Natural killer cell (primary cell): ENCODE measurements at regions not wholly inside any gene's neighbourhood (a gene's known extent, or its start where the extent isn't known, plus 50 kb on each side); places are given as distances from the start of the nearest gene placed in this dataset.

Experiments used
- ATAC-seq, 3 donors: fragments of 150-1000 bp in 2 of 3; fragments of 200-7000 bp in 1 of 3; cut with Tn5 transposase; 1 replicate in 1 of 3; 2 replicates in 2 of 3; pipeline ENCODE4 v1.10.0; 2021; ENCODE audit warnings: mild to moderate bottlenecking in 2 of 3, moderate library complexity in 2 of 3
- DNase-seq, 2 donors: peaks; one replicate each; pipeline versions ENCODE4 v3.0.0 to v3.0.0-alpha.2; 2013 to 2021; ENCODE audit warnings: mixed read lengths in 1 of 2
- H3K27ac ChIP-seq: one replicate; pipeline ENCODE4 v1.5.1; 2013; ENCODE audit warnings: mild to moderate bottlenecking, low read length
- H3K27me3 ChIP-seq: one replicate; pipeline ENCODE4 v1.6.1; 2013; ENCODE audit warnings: low read length; ENCODE audit not compliant: control insufficient read depth, insufficient read depth
- H3K36me3 ChIP-seq: one replicate; pipeline ENCODE4 v1.6.1; 2013; ENCODE audit warnings: low read length; ENCODE audit not compliant: control insufficient read depth, insufficient read depth
- H3K4me1 ChIP-seq: one replicate; pipeline ENCODE4 v1.6.1; 2013; ENCODE audit warnings: low read length; ENCODE audit not compliant: control insufficient read depth, insufficient read depth
- H3K4me3 ChIP-seq: one replicate; pipeline ENCODE4 v1.5.1; 2013; ENCODE audit warnings: low read length
- H3K9me3 ChIP-seq: one replicate; pipeline ENCODE4 v1.6.1; 2013; ENCODE audit warnings: low read length; ENCODE audit not compliant: control insufficient read depth, insufficient read depth
- H3K27ac Mint-ChIP-seq, 2 donors: one replicate each; pipeline ENCODE4 v1.8.0; 2022; ENCODE audit warnings: mild to moderate bottlenecking in 2 of 2, mixed read lengths in 2 of 2, moderate library complexity in 1 of 2
- H3K27me3 Mint-ChIP-seq, 2 donors: one replicate each; pipeline ENCODE4 v1.8.0; 2022; ENCODE audit warnings: low read depth in 2 of 2, mixed read lengths in 2 of 2
- H3K36me3 Mint-ChIP-seq: one replicate; pipeline ENCODE4 v1.8.0; 2022; ENCODE audit warnings: mixed read lengths
- H3K4me1 Mint-ChIP-seq, 2 donors: one replicate each; pipeline ENCODE4 v1.8.0; 2022; ENCODE audit warnings: mixed read lengths in 2 of 2
- H3K4me3 Mint-ChIP-seq: one replicate; pipeline ENCODE4 v1.8.0; 2022; ENCODE audit warnings: mild to moderate bottlenecking, moderate library complexity, mixed read lengths
- H3K9me3 Mint-ChIP-seq, 2 donors: one replicate each; pipeline ENCODE4 v1.8.0; 2022; ENCODE audit warnings: mixed read lengths in 2 of 2
- CTCF ChIP-seq: fragments of 200-600 bp; IDR thresholded peaks from one replicate; pipeline ENCODE4 v1.8.0; 2022; ENCODE audit warnings: antibody characterized with exemption
- WGBS: methylation state at CpG from one replicate; pipeline ENCODE4 v1.1.7; 2013; ENCODE audit warnings: missing lambda C conversion rate; ENCODE audit not compliant: insufficient coverage; 5-methylcytosine and 5-hydroxymethylcytosine counted together
- intact Hi-C: fragments of 100-400 bp; cut with micrococcal nuclease; formaldehyde crosslinking; loops from one replicate; pipeline ENCODE4 v1.14.2; 2022

DNA sequence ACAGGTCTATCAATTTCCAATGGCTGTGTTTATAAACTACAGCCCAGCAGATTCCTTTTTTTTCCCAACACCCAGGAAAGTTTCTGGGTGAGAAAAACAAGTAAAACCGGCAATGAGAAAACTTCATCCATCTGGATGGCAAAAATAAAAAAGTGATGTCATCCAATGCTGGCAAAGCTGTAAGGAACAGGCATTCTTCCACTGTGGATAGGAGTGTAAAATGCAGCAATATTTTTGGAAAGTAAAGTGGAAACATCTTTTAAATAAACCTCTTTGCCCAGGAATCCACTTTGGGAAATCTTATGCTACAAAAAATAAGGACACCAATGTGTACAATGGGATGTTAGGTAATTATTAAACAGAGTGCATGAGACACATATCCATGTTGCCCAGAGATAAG, 102.1 kb upstream of the NT5E start:
- no peak for ATAC-seq
- Mint-ChIP-seq H3K27ac (no peak overlapping the region), H3K36me3 (no peaks in the 10 kb centered on the region), H3K4me1 (no peaks in the 10 kb centered on the region), H3K4me3 (no peak overlapping the region), H3K27me3 (peaks cover 13 to 33% of the 10 kb centered on the region in 2 donors), H3K9me3 (no peaks in the 10 kb centered on the region)
- intact Hi-C loops, result no loop called here
- H3K36me3 ChIP-seq, result no peaks in the 10 kb centered on the region
- no peak for DNase-seq
- no peaks in the 10 kb centered on the region for H3K4me1 ChIP-seq
- H3K27ac ChIP-seq, result no peak overlapping the region
- no peaks in the 10 kb centered on the region for H3K9me3 ChIP-seq
- H3K27me3 ChIP-seq, result peaks cover 6% of the 10 kb centered on the region
- TF ChIP-seq CTCF, result no peak
- no peak overlapping the region for H3K4me3 ChIP-seq
- 86% methylated on average over 1 of the region's 1 CpG for WGBS

- no peaks in the 10 kb centered on the region for H3K4me1 Mint-ChIP-seq
- Histone ChIP-seq H3K4me1 (no peaks in the 10 kb centered on the region), H3K27me3 (peaks cover 6% of the 10 kb centered on the region), H3K36me3 (no peaks in the 10 kb centered on the region), H3K4me3 (no peak overlapping the region), H3K9me3 (no peaks in the 10 kb centered on the region), H3K27ac (no peak overlapping the region)
- intact Hi-C loops, result no loop called here
- H3K27me3 Mint-ChIP-seq, result peaks cover 17 to 45% of the 10 kb centered on the region in 2 donors
- no peaks in the 10 kb centered on the region for H3K36me3 Mint-ChIP-seq
- 100% methylated on average over 1 of the region's 1 CpG for WGBS
- ATAC-seq (no peak), DNase-seq (no peak)
- H3K9me3 Mint-ChIP-seq, result no peaks in the 10 kb centered on the region
- no peak overlapping the region for H3K27ac Mint-ChIP-seq
- TF ChIP-seq CTCF, result no peak
- no peak overlapping the region for H3K4me3 Mint-ChIP-seq
Observed at GRCh38 chr6:85346196-85346595, 103.7 kb upstream of the NT5E start.

GRCh38 chr6:85344996-85345395, 104.9 kb upstream of the NT5E start:
- ATAC-seq (no peak), DNase-seq (no peak)
- no peak for TF ChIP-seq CTCF
- H3K4me3 Mint-ChIP-seq, result no peak overlapping the region
- peaks cover 4% of the 10 kb centered on the region for H3K27me3 ChIP-seq
- no peaks in the 10 kb centered on the region for H3K9me3 ChIP-seq
- 81% methylated on average over 1 of the region's 1 CpG for WGBS
- no peaks in the 10 kb centered on the region for H3K4me1 ChIP-seq
- H3K36me3 ChIP-seq, result no peaks in the 10 kb centered on the region
- H3K27ac ChIP-seq, result no peak overlapping the region
- H3K27me3 Mint-ChIP-seq, result peaks cover 12 to 36% of the 10 kb centered on the region in 2 donors
- H3K27ac Mint-ChIP-seq, result no peak overlapping the region
- no peaks in the 10 kb centered on the region for H3K4me1 Mint-ChIP-seq
- intact Hi-C loops, result no loop called here
- H3K36me3 Mint-ChIP-seq, result no peaks in the 10 kb centered on the region
- H3K9me3 Mint-ChIP-seq, result no peaks in the 10 kb centered on the region
- H3K4me3 ChIP-seq, result no peak overlapping the region

DNA sequence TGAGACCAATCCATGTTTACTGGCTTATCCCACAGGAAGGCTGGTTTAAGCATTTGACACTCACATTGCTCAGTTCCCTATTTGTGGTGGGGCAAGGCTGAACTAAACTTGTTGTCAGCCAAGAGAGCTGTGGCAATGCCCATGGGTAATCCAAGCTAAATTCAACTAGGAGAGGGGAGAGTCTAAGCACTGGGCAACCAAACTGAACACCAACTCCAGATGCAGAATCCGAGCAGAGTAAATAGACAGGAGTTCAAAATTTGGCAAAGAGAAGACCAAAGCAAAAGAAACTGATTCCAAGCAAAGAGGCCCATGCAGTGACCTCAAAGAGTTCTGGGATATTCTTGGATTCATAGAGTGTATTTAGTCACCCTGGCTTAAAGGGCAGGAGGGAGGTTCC, 106.5 kb upstream of the NT5E start:
- no peaks in the 10 kb centered on the region for H3K9me3 ChIP-seq
- peaks cover 4% of the 10 kb centered on the region for H3K27me3 ChIP-seq
- Mint-ChIP-seq H3K27ac (no peak overlapping the region), H3K36me3 (no peaks in the 10 kb centered on the region), H3K9me3 (no peaks in the 10 kb centered on the region), H3K4me3 (no peak overlapping the region), H3K27me3 (peaks cover 8 to 31% of the 10 kb centered on the region in 2 donors), H3K4me1 (no peaks in the 10 kb centered on the region)
- no peak for DNase-seq
- no peak overlapping the region for H3K27ac ChIP-seq
- 95% methylated on average over 1 of the region's 1 CpG for WGBS
- no peak for TF ChIP-seq CTCF
- intact Hi-C loops, result no loop called here
- H3K4me1 ChIP-seq, result no peaks in the 10 kb centered on the region
- H3K36me3 ChIP-seq, result no peaks in the 10 kb centered on the region
- ATAC-seq, result no peak
- H3K4me3 ChIP-seq, result no peak overlapping the region
